Stimulated activated CD4-positive, alpha-beta T cell treated with anti-CD3 and anti-CD28 coated beads, Interleukin-1b, Interleukin-23, amount 100 ng/mL, for 1 hour (primary cell): ENCODE measurements at regions not wholly inside any gene's neighbourhood (a gene's known extent, or its start where the extent isn't known, plus 50 kb on each side); places are given as distances from the start of the nearest gene placed in this dataset.

ENCODE experiments used
- DNase-seq, 2 donors: peaks; one replicate each; pipeline ENCODE4 v3.0.0-alpha.2; 2020; ENCODE audit warnings: low read depth in 2 of 2

DNA sequence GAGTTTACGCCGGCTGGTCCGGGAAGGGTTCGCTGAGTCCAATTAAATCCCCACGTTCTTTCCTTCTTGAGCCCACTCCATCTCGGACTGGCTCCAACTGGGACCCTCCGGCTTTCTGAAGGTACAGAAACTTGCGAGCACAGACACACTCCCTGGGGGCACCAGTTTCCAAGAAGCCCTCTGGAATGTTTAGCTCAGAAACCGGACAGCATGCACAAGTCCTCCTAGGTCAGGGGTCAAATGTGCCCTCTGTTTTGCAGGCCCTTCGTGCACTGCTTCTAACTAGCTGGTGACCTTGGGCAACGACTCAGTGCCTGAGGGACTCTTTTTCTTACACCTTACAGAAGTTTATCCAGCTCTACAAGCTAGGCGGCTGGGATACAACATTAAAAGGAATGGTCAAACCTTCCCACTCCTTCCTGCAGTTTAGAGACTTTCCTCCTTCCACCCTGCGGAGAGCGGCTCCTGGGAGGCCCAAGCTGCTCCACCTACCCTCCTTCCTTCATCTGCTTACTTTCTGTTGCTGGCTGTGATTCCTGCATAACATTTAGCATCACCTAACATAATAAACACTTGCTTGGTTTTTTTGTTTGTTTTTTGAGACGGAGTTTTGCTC lies 275.5 kb downstream of the BCOR start:
- DNase-seq, result no peak

DNA sequence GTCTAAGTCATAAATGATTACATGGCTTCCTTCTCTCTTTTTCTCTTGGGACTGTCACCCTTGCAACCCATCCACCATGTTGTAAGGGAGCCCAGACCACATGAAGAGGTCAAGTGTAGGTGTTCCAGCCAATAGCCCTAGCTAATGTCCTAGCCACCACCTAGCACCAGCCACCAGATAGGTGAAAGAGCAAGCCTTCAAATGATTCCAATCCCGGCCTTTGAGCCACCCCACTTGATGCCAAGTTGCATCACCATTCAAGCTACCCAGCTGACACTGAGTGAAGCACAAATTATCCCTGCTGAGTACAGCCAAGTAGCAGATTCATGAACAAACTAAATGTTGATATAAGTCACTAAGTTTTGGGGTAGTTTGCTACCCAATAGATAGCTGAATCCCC lies 274.3 kb downstream of the BCOR start:
- no peak for DNase-seq

DNA sequence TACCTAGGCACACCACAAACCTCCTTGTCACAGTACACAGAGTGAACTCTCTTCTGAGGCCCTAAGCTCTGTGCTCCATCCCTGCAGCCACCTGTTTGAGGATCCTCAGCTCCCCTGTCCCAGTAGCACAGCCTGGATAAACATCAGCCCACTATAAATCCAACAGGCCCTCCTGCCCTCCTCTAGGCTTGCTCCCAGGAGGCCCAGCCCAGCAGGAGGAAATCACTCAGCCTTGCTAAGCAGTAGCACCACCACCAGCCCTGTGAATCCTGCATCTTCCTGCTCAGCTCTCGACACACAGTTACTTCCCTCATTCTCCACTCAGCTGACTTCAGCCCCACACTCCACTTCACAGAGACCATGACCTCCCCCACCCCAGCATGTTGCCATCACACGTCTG lies 273.9 kb downstream of the BCOR start:
- no peak for DNase-seq

DNA sequence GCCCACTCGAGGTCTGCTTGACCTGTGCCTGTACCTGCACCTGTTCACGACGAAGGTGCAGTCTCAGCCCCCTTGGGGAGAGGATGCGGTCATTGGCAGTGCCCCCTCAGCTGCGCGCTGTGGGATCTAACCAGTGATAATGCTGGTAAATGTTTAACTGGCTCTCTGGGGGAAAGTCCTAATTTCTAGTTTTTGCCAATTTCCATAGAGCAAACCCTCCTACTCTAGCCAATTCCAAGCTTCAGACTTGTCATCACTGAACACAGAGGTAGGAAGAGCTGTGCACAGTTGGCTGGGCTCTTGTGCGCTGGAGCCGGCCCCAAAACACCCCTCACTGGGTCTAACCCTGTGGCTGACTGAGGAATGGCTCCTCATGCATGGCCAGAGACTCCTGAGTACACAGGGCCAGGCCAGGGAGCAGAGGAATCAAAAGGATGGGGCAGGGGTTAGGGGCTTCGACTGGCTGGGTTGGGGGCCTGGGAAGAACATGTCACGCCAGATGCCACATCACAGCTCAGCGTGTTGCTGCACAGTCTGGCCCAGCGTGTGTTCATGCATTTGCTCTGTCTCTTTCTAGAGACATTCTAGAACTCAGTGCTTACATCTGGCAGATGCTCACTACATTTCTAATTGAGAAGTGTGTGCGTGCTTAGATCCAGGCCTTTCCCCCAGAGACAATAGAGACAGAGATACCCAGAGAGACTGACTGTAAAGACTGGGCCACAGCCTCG lies 270.8 kb downstream of the BCOR start:
- no peak for DNase-seq

DNA sequence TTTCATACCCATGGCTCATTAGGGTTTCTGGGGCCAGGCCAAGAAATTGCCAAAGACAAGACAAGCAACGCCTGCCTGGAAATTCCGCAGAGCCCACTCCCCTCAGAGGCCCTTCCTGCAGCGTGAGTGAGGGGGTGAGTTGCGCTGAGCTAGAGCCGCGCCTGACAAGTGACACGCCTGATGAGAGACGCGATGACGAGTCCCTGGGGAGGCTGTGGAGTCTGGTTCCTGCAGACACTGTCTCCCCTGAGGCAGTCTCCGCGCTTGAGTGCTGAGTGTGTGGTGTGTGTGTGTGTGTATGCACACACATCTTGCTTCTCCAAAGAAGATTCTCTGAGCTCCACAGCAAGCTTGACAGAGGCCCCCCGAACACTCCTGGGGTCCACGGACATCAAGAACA lies 269.8 kb downstream of the BCOR start:
- DNase-seq, result no peak

DNA sequence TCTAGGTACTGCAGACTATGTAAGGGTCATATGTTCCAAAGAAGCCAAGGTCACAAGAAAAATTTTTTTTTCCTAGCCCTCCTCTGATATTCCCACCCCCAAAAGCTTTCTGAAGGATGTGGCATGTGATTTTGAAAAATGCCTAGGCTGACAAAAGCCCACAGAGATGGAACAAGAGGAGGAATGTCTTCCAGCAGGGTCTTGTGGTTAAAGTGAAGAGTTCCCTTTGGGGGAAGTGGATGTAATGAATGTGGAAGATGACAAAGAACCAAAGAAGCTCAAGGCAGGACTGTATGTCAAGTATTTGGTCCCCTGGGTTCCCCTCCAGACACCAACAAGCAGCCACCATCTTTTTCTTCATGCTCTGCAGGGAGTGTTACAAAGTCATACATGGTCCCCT lies 268.8 kb downstream of the BCOR start:
- no peak for DNase-seq

DNA sequence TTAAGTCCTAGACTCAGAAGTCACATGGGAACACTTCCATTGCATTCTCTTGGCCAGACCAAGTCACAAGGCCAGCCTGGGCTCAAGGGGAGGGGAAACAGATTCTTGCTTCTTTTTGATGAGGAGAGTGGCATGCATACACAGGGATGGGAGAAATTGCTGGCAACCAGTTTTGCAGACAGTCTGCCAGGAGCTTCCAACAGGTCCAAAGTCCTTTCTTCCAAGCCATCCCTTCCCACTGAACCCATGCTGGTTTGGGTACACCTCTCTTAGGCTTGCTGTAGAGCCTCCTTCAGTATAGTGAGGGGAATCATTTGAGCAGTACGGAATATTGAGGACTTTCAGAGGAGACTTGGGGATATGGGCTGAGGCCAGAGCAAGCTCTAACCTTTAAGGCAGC lies 267.8 kb downstream of the BCOR start:
- no peak for DNase-seq

DNA sequence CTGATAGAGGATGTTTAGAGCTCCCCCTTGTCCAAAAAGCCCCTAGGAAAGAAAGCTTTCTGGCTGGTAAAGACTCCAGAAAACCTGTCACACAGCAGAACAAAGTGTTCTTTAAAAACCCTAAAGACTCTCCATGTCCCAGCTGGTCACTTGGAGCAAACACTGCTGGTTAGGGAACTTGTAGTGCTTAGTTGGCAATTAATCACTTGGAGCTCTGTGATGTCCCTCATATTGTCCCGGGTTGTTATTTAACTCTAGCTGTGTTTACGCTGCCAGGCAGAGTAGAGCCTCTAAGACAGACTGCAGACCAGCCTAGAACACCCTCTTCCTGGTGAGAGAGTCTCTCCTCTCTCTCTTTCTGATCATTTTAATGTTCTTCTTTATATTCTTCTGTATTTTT lies 267.3 kb downstream of the BCOR start:
- no peak for DNase-seq

DNA sequence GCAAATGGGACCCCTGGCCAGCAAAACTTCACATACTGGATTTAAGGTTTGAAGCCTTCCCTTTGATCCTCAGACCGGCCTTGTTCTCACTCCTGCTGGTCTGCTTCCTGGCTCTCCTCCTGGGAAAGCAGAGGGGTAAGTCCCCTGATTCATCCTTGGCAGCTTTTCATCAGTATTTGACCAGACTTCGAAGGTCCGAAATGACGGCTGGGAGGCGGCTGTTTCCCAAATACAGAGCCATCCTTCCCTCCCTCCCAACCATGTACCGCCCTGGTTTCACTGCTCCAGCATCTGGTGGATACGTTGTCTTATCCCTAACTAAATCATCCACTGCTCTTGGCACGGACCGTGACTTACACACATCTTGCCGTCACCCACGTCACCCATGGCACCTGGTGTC lies 265.5 kb downstream of the BCOR start:
- no peak for DNase-seq

DNA sequence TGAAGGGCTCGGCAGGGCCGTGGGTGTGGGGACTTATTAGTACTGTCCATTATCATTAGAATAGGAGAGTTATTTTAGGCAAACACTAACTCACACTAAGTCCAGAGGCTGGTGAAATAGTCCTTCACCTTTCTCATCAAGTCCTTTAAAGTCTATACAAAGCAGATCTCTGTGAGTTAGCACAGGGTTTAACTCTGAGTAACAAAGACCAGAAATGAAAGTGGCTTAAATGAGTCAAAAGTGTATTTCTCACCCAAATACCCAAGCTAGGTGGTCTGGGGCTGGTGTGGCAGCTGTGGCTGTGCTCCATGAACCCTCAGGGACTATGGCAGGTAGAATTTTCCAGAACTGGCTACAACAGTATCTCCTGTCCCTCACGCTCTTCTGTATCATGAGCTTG lies 263.2 kb downstream of the BCOR start:
- DNase-seq, result no peak

DNA sequence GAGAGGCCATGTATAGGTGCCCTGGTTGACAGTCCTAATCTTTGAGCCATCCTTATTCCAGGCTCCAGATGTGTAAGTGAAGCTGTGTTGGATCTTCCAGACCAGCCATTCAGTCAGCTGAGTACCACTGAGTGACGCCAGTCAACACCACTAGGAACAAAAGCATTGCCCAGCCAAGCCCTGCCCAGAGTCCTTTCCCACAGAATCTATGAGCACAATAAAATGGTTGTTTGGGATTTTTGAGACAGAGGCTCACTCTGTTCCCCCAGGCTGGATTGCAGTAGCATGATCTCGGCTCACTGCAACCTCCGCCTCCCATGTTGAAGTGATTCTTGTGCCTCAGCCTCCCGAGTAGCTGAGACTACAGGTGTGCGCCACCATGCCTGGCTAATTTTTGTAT lies 262.5 kb downstream of the BCOR start:
- DNase-seq, result no peak

DNA sequence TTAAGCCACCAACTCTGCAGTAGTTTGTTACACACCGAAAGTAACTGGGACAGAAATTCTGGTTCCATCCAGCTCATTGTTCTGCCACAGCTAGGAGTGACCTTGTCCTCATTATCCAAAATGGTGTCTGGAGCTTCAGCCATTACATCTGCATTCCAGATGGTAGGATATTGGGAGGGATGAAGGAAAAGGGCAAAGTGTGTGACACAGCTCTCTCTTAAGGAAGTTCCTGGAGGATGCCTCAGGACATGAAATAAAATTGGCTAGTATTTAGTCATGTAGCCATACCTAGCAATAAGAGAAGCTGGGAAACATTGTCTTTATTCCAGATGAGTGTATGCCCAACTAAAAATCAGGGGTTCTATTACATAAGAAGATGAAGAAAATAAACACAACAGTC lies 262.0 kb downstream of the BCOR start:
- no peak for DNase-seq

DNA sequence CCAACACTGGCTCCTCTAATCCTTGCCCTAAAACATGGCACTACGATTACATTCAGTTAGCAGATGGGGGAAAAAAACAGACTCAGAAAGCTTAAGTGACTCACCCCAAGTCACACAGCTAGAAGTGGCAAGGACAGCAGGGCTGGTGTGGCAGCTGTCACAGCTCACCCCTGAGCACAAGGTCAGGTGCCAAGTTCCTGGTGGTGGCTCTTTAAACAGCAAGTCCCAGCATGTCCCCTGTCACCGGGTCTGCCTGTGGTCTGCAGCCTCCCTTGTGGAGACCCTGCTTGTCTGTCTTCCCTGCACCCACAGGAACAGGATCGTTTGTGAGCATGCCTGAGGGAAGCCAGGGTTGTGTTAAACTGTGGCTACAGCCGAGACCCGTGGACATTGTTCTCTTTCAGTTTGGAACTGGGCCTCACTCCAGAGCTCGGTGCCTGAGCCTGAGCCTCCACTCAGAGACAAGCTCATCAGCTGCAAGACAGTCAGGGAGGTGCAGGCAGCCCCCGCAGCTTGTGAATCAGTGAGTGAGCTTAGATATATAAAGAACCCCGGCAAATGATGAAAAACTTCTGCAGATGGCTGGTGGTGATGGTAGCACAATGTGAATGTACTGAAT lies 260.8 kb downstream of the BCOR start:
- no peak for DNase-seq

DNA sequence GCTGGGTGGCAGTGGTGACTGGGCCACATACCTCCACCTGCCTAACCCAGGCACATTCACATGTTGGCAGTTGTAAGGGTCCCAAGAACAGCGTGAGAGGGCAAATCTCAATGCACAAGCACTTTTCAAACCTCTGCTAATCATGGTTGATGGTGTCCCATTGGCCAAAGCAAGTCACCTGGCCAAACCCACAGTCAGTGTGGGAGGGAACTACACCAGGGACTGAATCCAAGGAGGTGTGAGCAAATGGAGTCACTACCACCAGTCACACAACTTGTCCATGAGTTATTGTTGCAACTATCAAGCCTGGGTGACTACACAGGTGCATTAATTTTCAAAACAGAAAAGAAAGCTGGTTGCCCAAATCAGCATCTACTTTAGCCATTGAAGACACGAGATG lies 260.1 kb downstream of the BCOR start:
- no peak for DNase-seq

DNA sequence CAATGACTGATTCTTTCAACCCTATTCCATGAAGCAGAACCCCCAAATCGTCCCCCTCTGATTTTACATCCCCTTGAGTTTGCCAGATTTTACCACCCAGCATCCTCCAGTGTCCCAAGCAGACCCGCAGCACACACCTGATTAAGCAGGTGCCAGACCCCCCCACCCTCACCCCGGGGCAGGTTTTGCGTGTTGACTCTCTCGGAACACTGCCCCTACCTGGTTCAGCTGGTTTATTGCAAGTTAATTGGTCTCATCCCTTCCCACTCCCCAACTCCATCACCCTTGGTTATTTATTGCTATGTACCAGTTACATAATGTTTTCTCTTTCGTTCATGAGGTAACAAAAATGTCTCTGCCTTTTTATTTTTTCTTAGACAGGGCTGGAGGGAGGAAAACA lies 258.4 kb downstream of the BCOR start:
- no peak for DNase-seq

DNA sequence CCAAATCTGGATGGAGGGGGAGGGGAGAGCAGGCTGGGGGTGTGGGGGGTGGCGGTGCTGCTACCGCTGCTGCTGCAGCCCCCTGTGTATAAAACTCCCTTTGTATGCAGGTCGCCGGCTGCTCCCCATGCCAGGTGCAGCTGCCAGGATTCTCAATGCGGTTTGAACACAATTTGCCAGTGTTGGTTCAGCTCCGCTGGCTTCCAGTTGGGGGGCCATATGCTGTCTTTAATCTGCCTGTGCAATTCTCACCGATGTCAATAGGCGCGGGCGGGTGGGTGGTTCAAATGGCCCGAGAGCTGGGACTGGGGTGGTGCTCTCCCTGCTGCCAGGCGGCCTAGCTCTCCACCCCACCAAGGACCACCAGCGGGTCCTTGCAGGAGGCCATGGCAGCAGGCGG lies 257.6 kb downstream of the BCOR start:
- DNase-seq, result no peak

DNA sequence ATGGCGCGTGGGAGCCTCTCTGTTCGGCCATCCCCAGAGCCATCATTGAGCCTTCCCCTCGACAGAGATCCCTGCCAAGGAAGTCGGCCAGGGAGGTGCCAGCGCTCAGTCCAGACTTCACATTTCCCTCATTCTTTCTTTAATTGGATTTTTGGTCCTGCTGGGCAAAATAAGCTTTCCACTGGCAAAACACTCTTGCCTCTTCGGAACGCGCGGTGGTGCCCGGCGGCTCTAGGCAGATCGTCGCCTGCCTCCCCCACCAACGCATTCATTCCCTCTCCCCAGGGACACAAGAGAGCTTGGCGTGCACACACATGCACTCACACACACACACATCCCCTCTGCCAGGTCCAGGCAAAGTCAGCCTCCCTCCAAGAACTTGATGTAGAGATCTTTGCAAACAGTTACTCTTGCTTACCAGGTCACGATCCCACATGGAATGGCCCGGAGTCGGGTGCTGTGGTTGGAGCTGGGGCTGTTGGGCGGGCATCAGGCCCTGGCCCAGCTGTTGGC lies 257.1 kb downstream of the BCOR start:
- no peak for DNase-seq

DNA sequence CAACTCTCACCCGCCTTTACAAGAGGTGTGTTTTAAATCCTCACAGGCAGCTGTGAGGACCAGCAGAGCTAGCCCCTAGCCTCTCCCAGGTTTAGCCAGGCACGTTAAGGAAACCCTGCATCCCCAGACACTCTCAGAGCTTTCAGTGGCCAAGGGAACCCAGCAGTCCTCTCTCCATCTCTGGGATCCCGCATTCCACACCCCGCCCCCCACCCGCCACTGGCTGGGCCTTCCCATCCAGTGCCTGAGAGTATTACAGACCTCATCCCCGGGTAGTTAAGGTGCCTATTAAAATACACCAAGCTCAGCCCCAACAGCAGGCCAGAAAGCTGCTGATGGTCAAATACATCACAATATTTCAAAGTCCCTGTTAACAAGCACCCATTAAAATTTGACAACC lies 256.2 kb downstream of the BCOR start:
- no peak for DNase-seq

DNA sequence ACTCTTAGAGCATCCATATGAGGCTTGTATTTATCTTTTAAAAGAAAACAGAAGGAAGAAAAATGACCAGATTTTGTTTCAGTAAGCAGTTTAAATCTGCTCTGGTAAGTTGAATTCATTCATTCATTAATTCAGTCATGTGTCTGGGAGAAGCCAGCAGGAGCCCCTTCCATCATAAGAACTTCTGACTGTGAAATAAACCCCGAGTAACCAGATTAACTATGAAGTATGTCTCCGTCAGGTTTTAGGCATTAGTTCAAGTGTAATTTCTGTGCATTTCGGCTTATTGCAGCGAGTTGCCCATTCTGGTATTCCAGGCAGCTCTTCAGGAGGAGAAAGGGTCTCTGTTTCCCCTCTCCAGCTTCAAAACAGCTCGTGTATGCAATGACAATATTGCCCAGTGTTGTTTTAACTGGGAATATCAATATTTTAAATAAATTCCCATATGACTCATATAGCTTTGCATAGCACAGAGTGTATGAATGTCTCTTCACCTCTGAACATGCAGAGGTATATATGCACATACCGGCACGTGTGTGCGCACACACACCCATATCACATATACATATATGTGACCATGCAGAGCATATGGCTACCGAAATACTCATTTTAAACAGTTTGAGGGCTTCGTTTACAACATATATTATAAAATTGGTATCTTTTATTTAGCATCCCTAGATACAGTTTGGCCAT lies 255.3 kb downstream of the BCOR start:
- DNase-seq, result no peak

DNA sequence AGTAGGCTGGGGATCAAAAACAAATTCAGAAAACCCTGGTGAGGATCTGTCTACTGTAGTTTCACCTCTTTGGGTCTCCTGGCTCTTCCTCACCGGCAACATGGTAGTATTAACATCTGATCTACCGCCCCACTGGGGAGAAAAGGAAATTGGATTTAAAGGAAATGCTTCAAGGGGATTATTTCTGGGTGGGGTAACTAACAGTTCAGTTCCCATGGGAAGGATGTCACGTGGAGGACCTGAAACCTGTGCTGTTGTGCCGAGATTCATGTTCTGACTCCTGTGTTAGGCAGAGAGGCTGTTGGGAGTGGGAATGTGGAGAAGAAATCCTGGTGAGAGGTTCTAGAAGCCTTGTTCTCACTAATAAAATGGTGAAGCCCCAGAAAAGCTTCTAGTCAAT lies 254.4 kb downstream of the BCOR start:
- no peak for DNase-seq

DNA sequence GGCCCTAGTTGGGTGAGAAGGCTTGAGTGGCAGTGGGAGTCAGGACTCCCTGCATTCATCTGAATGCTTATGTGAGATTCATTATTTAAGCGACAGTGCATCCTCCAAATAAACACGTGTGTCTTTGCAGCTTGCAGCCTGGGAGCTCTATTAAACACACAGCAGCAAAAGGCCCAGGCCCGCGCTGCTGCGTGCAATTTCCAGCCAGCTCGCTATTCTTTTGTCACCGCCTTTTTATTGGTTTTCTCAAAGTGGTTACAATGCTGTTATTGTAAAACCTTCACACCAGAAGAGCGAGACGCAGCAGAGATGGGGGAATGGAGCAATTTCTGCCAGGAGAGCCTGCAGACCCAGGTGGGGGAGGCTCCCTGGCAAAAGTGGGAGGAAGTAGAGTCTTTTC lies 252.5 kb downstream of the BCOR start:
- no peak for DNase-seq

DNA sequence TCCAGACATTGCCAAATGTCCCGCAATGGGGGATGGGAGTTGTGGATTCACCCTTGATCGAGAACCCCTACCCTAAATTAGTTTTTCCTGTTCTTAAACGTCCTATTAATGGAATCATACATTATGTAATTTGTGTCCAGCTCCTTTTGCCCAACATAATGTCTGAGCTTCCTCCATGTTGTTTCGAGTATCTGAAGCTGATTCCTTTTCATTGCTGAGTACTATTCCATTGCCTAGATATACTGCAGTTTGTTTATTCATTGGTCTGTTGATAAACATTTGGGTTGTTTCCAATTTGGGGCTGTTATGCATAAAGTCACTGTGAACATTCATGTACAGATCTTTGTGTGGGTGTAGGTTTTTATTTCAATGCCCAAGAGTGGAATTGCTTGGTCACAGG lies 251.3 kb downstream of the BCOR start:
- no peak for DNase-seq

DNA sequence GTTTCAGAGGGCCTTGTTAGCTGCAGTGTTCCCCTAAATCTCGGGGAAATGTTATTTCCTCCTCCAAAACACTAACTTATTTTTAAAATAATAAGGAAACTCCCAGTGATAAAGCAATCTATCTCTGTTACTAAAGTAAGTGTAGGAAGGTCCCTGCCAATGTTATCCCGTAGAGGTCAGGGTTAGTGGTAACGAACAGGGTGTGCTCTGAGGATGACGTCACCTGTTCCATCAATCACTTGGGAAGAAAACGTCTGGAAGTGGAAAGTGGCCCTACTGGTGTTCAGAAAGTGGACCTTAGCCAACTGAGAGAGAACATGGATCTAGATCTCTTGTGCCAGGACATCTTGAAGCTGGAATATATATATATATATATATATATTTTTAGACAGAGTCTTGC lies 249.5 kb downstream of the BCOR start:
- no peak for DNase-seq
